ENCODE measurements at regions not wholly inside any gene's neighbourhood (a gene's known extent, or its start where the extent isn't known, plus 50 kb on each side); places are given as distances from the start of the nearest gene placed in this dataset.

GRCh38 chr13:20344836-20345490 is 112.8 kb upstream of the GJB6 start:
- ChIA-PET CTCF (no interaction called here), POLR2A (ENCODE audit: unreplicated experiment) (no interaction called here)
- Histone ChIP-seq H2BK20ac (ENCODE audit: low read depth, low read length) (no peak overlapping the region), H3K4me2 (ENCODE audit: low read depth, low read length) (no peak overlapping the region), H4K5ac (ENCODE audit: low read depth, low read length) (no peak overlapping the region), H3K27me3 (ENCODE audit: control insufficient read depth, insufficient read depth, low read length) (peaks cover 32% of the 10 kb centered on the region), H3K9me3 (ENCODE audit: control insufficient read depth, insufficient read depth, low read length) (no peaks in the 10 kb centered on the region), H2BK5ac (ENCODE audit: low read depth, low read length, poor library complexity, severe bottlenecking) (no peak overlapping the region), H2AK5ac (ENCODE audit: low read depth, low read length) (no peak overlapping the region), H2BK15ac (ENCODE audit: low read depth, low read length) (no peak overlapping the region), H3K18ac (ENCODE audit: low read depth, low read length) (no peak overlapping the region), H3K23ac (ENCODE audit: low read depth, low read length) (no peak overlapping the region), H3K79me1 (ENCODE audit: low read depth in 1 of 2, low read length in 2 of 2) (no peaks in the 10 kb centered on the region), H3K56ac (ENCODE audit: extremely low read depth, insufficient read depth, low read length) (no peak overlapping the region; the same call in 1 of the 2 replicates), H3K36me3 (ENCODE audit: control insufficient read depth, insufficient read depth, low read length) (no peaks in the 10 kb centered on the region), H2AFZ (replicated peaks; ENCODE audit: low read length, poor library complexity) (no peak overlapping the region), H3K27ac (ENCODE audit: insufficient read depth, low read length) (no peak overlapping the region), H2BK120ac (ENCODE audit: low read depth, low read length) (no peak overlapping the region), H3K14ac (replicated peaks; ENCODE audit: low read depth, low read length) (no peak overlapping the region), H3K4me1 (ENCODE audit: control insufficient read depth, insufficient read depth, low read length) (no peaks in the 10 kb centered on the region), H2AK9ac (replicated peaks; ENCODE audit: low read depth, low read length, poor library complexity) (no peak overlapping the region), H4K20me1 (ENCODE audit: insufficient read depth, low read length) (no peaks in the 10 kb centered on the region), H4K8ac (ENCODE audit: low read depth in 2 of 2, low read length in 2 of 2) (no peak overlapping the region), H3K9ac (ENCODE audit: low read depth, low read length) (no peak overlapping the region), H4K91ac (ENCODE audit: insufficient read depth, low read depth, low read length) (no peak overlapping the region), H3K9me1 (ENCODE audit: insufficient read depth, low read length) (peaks cover 10% of the 10 kb centered on the region; the same call in 1 of the 2 replicates), H3K4me3 (ENCODE audit: insufficient read depth, low read depth, low read length) (no peak overlapping the region), H3K4ac (ENCODE audit: low read depth, low read length) (no peak overlapping the region)
- in situ Hi-C loops (cut with MboI; ENCODE audit: low sequenced_read_pairs) (no loop called here), intact Hi-C loops (cut with micrococcal nuclease) (no loop called here), dilution Hi-C loops (cut with HindIII; ENCODE audit: low sequenced_read_pairs, unreplicated experiment) (no loop called here)
- DNase-seq (no peak), ATAC-seq (ENCODE audit: low read depth) (no peak)
- TF ChIP-seq BHLHE40 (IDR thresholded peaks at IDR 0.05; ENCODE audit: low read depth, low read length) (no peak), CEBPB (IDR thresholded peaks at IDR 0.05; ENCODE audit: low read depth, low read length) (peak; percentile 39; the same call in 1 of the 2 replicates)
- no TSS peak for BruUV-seq (replicated peaks)
- 71% methylated on average over 3 of the region's 10 CpGs; no CpG with 5 or more reads in 1 of the 2 experiments for WGBS, 2 experiments (ENCODE audit: extremely low coverage in 2 of 2, insufficient read length in 1 of 2)
